ENCODE measurements at regions not wholly inside any gene's neighbourhood (a gene's known extent, or its start where the extent isn't known, plus 50 kb on each side); places are given as distances from the start of the nearest gene placed in this dataset.
"Not testable (repeated sequence)": the region's sequence is repeated elsewhere in the genome, so short reads cannot be mapped to it uniquely, and the experiment has no call there.

DNA sequence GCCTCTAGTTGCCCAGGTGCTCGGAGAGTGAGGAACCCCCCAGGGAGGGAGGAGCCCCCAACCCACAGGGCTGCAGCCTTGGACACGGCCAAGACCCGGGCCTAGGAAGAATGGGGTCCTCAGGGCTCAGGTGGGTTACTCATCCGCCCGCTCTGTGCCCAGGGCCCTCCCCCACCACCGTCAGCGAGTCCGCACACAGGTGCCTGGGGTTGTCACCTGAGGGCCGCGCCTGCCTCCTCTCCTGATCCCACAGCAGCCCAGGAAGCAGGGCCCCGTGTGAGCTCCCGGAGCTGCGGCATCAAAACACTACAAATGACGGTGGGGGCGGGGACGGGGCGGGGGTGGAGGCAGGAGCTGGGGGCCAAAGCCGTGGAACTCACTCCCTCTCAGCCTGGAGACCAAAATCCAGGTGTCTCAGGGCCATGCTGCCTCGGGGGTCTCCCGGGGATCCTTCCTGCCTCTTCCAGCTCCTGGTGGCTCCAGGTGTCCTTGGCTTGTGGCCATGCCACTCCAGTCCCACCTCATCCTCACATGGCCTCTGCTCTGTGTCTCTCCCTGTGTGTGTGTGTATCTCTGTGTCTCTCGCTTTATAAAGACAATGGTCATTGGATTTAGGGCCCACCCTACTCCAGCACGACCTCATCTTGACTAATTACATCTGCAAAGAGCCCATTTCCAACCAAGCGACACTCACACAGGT is 172.7 kb downstream of the NPIPB11 start:
- DNase-seq, result not testable (repeated sequence)

- no peak for DNase-seq
These were observed 173.5 kb downstream of the NPIPB11 start for GRCh38 chr16:29232811-29233704.

DNA sequence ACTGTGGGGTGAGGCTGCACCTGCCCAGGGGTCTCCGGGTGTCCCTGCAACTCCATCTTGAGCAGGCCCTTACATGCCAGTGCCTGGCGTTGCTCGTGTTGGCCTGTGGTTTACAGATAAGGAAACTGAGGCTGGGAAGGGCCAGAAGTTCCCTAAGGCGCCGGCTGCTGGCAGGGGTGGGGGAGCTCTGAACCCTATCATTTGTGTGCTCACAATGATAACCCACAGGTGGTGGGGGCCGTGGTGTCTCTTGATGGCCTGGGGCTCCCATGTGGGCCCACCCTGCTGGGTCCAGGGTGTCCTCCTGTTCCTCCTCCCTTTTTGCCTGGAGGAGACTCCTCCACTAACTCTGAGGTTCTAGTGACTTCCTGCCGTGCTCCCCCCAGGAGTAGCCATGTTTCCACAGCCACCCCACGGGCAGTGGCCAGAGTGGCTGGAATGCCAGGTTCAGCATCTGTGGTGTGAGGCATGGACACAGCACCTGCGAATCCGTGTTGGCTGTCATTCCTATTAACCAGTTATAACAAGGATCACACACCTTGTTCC is 174.3 kb downstream of the NPIPB11 start:
- not testable (repeated sequence) for DNase-seq

DNA sequence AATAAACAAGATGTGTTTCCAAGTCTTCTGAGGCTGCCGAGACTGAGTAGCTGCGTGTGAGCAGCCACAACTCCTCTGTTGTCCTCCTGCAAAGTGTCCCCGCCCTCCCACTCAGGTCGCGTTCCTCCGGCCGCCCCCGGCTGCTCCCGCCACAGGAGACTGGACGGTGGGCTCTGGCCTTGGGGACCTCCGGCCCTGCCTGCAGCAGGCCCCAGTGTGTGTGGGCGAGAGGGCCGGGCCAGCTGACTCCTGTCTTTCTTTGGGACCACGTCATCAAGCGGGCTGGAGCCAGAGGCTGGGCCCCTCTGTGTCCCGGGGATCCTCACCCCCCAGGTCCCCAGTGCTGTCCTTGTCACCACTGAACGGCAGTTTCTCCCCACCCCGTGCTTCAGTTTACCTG is 175.3 kb downstream of the NPIPB11 start:
- no peak for DNase-seq

- DNase-seq, result no peak
These were observed 175.8 kb downstream of the NPIPB11 start for GRCh38 chr16:29230671-29231096.

- not testable (repeated sequence) for DNase-seq
These were observed 176.4 kb downstream of the NPIPB11 start for GRCh38 chr16:29230006-29230668.

DNA sequence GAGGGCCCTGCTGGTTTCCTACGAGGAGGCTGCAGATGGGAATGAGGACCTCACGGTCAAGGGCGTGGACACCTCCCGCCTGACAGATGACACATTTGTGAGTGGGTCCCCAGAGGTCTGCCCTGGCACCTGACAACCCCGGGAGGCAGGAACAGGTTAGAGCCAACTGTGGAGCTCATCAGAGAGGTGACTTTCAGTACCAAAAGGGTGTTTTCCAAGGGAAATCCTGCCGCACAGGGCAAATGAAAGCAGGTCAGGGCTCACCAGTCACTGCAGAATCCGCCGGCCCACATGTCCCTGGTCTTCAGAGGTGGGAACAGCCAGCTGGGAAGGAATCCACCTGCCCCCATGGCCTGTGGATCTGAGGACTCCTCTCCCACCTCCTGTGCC is 176.9 kb downstream of the NPIPB11 start:
- not testable (repeated sequence) for DNase-seq

GRCh38 chr16:29228664-29229611 is 177.6 kb downstream of the NPIPB11 start:
- DNase-seq, result not testable (repeated sequence)

- peak; percentile 7 for DNase-seq
These were observed 178.5 kb downstream of the NPIPB11 start for GRCh38 chr16:29227751-29228663.

DNA sequence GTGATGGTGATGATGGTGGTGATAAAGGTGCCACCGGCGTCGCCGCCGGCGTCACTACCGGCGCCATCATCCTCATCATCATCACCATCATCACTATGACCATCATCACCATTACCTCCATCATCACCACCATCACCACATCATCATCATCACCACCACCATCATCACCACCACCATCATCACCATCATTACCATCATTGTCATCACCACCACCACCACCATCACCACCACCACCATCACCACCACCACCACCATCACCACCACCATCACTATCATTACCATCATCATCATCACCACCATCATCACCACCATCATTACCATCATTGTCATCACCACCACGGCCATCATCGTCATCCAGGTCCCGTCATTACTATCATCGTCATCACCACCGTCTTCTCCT is 179.7 kb downstream of the NPIPB11 start:
- DNase-seq, result no peak

DNA sequence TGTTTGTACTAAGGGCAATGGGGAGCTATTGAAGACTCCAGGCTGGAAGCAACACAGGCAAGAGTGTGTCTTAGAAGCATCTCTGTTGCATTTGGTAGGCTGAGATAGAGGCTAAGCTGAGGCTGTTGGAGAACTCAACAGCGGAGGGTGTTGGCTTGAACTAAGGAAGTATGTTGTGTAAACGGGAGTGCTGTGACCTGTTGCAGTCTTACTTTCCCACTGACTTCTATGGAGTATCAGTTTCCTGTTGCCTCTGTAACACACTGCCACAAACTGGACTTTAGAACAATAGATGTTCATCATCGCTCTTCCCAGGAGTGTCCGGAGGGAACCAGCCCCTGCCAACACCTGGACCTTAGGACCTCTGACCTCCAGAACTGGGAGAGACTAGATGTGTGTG is 181.8 kb downstream of the NPIPB11 start:
- DNase-seq, result not testable (repeated sequence)

- DNase-seq, result not testable (repeated sequence)
These were observed 183.9 kb downstream of the NPIPB11 start for GRCh38 chr16:29222615-29223014.

DNA sequence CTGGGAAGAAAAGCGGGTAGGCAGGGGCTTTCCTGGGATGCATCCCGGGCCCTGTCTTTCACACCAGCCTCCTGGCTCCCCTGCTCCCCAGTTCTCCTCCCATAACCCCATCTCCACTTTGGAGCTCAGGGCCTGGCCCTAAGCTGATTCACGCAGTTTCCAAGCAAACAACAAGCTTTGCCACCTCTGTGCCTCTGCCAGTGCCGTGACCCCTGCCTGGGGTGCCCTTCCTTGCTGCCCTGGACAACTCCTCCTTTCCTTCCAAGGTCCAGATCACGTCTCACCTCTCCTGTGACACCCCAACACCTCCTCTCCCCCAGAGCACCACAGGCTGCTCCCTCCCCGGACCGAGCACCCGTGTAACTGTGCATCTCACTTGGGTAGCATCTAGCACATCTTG is 184.5 kb downstream of the NPIPB11 start:
- not testable (repeated sequence) for DNase-seq

DNA sequence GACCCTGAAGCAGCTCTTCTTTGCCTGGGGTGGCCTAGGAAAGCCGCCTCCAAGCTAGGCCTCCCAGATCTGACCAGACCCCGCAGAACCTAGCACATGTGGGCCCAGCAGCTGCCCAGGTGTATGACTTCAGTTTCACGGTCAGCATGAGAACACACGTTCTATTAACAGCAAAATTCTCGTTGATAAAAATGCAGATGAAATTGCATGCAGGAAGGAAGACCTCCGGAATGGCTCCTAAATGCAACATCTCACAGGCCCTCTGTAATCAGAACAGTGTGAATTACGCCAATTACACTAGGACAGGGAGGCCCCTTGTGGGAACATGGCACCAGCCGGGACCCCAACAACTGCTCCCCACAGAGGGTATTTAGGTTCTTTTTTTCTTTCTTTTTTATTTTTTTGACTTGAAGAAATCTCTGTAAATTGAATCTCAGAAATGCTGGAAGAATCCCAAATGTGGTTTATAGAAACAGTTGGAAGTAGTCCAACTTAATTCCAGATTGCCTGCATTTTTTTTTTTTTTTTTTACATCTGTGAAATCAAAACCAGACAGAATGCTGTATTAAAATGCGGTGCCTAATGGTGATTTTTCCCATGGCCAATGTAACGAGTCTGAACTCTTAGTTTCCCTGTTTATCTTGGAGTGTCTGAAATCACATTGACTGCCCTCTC is 185.1 kb downstream of the NPIPB11 start:
- not testable (repeated sequence) for DNase-seq

GRCh38 chr16:29220647-29221191 is 185.8 kb downstream of the NPIPB11 start:
- DNase-seq, result not testable (repeated sequence)

GRCh38 chr16:29219966-29220646 is 186.4 kb downstream of the NPIPB11 start:
- not testable (repeated sequence) for DNase-seq

GRCh38 chr16:29219562-29219961 is 186.9 kb downstream of the NPIPB11 start:
- DNase-seq, result not testable (repeated sequence)

GRCh38 chr16:29218649-29219048 is 187.9 kb downstream of the NPIPB11 start:
- DNase-seq, result not testable (repeated sequence)

GRCh38 chr16:29218171-29218570 is 188.3 kb downstream of the NPIPB11 start:
- DNase-seq, result not testable (repeated sequence)
